G401 (cell line): ENCODE measurements at regions not wholly inside any gene's neighbourhood (a gene's known extent, or its start where the extent isn't known, plus 50 kb on each side); places are given as distances from the start of the nearest gene placed in this dataset.
"Not testable (repeated sequence)": the region's sequence is repeated elsewhere in the genome, so short reads cannot be mapped to it uniquely, and the experiment has no call there.

Source experiments
- DNase-seq: peaks from one replicate; pipeline ENCODE4 v3.0.0-alpha.2; 2015; ENCODE audit warnings: low spot score
- in situ Hi-C: cut with HindIII; loops from 2 replicates; pipeline ENCODE4 v1.10.0; 2016; ENCODE audit warnings: low sequenced_read_pairs, mixed read lengths

DNA sequence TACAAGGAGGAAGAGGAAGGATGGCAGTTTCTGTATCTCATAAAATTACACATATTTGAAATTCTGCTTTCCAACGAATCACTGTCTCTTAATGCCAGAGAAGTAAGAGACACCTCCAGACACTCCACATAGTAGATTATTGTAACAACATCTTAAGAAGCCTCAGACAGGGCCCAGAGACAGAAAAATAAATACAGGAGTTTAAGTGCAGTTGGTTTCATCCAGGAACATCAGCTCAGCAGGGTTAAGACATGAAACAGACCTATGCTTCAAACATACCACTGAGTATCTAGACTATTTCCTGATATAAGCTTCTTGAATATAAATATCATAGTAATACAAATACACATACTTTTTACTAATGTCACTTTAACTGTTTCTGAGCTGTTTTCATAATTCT, 290.3 kb downstream of the ADAMTS20 start:
- in situ Hi-C loops = no loop called here
- no peak for DNase-seq

GRCh38 chr12:43255522-43256111, 296.4 kb downstream of the ADAMTS20 start:
- no peak for DNase-seq
- in situ Hi-C loops = no loop called here

DNA sequence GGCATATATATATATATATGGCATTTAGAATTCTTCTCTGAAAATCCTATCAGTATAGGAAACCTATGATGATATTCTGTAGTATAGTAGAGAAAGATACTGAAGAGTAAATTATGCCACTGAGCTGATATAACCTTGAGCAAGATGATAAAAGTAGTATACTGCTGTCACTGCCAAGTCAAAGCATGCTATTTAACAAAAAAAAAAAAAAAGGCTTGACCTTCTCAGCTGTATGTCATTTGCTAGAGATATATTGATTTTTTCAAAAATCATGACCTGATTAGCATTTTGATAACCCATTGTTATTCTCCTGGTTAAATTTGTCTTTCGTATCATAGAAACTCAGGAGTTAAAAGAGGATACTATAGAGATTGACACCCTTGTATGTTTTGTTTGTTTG, 299.4 kb downstream of the ADAMTS20 start:
- in situ Hi-C loops = no loop called here
- no peak for DNase-seq

DNA sequence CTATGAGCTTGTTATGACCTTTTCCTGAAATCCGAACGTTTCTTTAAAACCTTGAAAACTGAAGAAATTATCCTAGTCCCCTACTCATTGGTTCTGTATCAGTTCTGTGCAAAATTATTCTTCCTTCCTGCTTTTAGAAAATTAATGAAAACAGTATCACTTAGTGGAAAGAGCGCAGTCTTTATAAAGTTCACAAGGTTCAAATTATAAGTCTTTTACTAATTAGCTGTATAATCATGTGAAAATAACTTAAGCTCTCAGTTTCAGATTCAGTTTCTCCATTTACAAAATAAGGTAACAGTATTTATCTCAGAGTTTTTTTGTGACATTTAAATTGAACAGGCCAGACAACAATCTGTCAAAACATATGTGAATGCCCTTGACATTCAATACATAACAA, 306.1 kb downstream of the ADAMTS20 start:
- no peak for DNase-seq

DNA sequence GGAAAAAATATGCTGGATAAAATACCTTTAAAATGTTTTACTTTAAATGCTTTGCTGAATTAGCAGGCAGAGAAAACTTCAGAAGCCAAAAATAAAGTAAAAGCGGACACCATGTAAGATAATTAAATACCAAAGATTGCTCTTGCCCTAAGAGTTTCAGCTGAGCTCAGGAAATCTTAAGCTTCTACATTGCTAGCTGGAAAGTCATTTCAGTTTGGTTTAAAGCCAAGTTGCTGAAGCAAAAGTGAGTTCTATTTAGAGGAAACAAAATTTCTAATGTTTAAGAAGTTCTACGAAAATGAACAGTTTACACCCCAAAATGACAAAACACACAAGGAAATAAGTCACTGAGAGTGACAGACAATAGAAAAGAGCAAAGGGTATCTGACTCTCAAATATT, 310.0 kb downstream of the ADAMTS20 start:
- no peak for DNase-seq
- in situ Hi-C loops = no loop called here

More for the DNA sequence above, 306.1 kb downstream of the ADAMTS20 start:
- in situ Hi-C loops = no loop called here

DNA sequence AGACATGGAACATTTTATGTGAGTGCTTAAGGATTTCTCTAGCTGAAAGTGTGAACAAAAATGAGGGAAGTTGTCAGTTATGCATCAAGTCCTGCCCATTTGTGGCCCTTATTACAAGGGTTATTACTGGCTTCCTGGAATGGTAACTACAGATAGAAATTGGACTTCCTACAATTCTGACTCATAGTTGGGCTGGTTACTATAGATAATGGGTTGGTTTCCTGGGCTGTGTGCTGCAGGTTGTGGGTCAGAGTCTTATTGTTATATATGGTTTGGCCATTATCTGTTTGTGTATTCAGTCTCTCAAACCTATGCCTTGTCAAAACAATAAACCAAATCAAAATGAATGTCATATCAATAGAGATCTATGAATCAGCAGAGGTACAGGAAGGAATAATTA, 313.7 kb downstream of the ADAMTS20 start:
- no peak for DNase-seq
- in situ Hi-C loops = no loop called here

GRCh38 chr12:43237238-43237879, 314.6 kb downstream of the ADAMTS20 start:
- in situ Hi-C loops = no loop called here
- no peak for DNase-seq

GRCh38 chr12:43235721-43236120, 316.3 kb downstream of the ADAMTS20 start:
- no peak for DNase-seq
- in situ Hi-C loops = no loop called here

DNA sequence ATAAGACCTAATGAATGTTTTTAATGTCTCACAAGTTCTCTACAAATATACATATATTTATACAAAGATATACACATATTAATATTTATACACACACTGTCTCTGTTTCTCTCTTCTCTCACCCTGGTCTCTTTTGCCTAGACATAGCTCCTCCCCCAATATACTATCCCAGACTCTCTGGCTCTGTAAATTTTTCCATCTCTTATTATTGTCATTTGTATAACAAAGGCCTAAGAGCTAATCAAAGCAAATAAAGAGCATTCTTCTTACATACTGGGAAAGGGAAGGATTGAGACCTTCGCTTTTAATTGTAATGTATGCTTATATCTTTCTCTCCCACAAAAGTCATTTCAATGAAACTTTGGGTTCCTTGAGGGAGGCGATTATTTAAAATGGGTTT, 318.1 kb downstream of the ADAMTS20 start:
- no peak for DNase-seq
- in situ Hi-C loops = no loop called here

DNA sequence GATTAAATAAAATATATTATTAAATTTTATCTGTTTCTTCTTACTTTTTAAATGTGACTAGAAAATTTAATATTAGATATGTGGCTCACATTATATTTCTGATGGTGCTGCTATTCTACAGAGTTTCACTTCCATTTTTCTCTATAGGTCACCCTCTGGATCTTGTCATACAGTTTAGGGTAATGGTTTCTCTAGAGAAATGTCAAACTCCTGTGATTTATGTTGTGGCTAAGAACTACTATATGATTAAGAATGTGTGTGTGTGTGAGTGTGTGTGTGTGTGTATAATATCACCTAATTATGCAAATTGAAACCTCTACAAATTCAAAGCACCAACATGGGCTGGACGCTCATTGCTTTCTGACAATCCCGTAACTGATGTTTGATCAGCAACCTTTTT, 325.9 kb downstream of the ADAMTS20 start:
- no peak for DNase-seq
- in situ Hi-C loops = no loop called here

- in situ Hi-C loops, DNase-seq: not testable (repeated sequence)
These were observed 327.7 kb downstream of the ADAMTS20 start for GRCh38 chr12:43224190-43224805.

DNA sequence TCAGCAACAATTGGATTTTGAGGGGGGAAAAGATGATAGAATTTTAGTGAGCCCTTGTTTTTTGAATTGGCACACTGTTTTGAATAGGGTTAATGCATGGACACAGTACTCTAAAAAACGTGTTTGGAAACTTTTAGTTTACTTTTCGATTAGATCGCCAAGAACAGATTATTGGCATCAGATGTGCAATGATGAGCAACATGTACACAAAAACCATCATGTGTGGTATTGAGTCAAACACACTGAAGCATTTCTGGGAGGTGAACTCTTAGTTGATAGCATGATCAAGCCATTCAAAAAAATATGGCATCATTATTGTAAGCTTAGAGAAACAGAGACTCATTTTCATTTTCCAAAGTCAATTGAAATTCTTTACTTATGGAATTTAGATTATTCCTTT, 329.2 kb downstream of the ADAMTS20 start:
- in situ Hi-C loops = no loop called here
- DNase-seq = no peak

- DNase-seq = no peak
- in situ Hi-C loops = no loop called here
These were observed 330.8 kb downstream of the ADAMTS20 start for GRCh38 chr12:43221216-43221615.

DNA sequence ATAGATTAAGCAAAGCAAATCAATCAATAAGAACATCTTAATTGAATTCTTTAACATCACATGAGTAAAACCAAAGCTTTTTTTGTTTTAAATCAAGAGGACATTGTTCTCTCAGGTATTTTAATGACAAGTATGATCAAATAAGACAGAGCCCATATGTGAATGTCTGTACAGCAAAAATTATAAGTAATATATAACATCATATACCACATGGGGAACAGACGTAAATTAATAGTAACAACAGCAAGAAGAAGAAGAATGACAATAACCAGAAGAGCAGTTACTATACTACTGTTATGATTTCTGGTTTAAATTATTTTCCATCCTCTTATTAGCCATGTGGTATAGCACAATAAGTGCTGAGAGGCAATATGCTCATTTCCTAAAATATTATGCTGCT, 335.5 kb downstream of the ADAMTS20 start:
- in situ Hi-C loops = no loop called here

DNA sequence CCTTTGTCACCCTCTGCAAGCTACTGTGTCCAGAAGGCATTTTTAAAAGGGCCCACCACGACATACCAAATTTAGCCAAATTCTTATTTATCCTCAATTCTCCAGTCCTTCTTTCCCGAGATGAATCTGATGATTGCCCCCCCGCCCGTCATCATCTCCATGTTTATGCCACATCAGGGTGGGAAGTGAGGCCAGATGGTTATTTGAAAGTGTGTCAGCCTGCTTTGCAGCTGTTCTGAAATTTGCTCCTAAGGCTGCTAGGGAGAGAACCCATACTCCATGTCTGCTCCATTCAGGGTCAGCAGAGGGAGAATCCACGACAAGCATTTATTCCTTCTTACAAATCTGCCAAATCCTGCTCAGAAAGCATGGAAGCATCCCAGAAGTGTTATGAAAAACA, 337.8 kb downstream of the ADAMTS20 start:
- in situ Hi-C loops = no loop called here
- DNase-seq = no peak

More for the DNA sequence above, 335.5 kb downstream of the ADAMTS20 start:
- no peak for DNase-seq

- in situ Hi-C loops = no loop called here
- DNase-seq = no peak
These were observed 338.4 kb downstream of the ADAMTS20 start for GRCh38 chr12:43213608-43214007.

DNA sequence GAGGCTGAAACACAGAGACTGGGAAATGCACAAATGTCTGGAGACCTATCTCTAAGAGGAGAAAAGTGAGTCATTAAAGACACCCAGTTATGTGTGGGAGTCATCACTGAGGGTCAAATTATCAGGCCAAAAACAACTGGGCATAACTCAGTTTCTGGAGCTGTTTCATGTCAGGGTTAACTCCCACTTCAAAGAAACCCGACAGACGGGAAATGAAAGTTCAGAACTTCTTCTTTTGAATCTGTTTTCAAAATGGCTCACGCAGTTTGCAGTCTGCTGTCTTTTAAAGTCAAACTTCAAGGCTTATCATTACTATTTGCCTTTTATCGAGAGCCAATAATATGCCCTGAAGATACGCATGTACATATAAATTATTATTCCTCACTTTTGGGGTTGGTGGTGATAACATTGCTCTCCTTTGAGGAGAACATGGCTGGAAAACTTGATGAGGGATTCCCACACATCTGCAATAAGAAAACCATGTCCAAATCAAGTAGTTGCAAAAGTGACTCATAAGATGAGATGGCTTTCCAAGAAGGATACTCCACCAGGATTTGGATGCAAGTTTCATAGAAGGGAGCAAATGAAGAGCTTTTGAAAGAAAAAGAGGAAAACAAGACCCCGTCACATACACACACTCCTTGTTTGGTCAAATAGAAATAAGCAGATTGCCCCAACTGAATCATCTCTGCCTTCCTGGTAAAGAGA, 341.4 kb downstream of the ADAMTS20 start:
- DNase-seq = no peak
- in situ Hi-C loops = no loop called here

DNA sequence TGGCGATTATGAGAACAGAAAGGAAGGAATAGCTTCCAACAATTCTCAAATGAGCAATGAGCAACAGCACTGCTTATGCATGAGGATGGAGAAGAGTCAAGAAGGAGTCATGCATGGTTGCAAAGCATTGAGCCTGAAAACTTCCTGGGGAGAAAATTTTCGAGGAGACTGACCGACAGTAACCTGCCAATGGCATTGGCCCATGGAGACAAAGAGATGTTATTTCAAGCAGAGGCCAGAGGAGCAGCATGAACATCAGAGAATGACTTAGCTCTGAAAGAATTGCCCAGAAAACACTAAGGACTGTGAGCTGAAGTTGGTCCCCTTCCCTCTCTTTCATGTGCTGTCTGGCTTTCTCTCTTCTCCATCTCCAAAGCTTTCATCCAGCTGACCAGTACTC, 343.4 kb downstream of the ADAMTS20 start:
- in situ Hi-C loops = no loop called here
- no peak for DNase-seq

- in situ Hi-C loops = no loop called here
- DNase-seq = no peak
These were observed 343.8 kb downstream of the ADAMTS20 start for GRCh38 chr12:43208221-43208620.

- no peak for DNase-seq
These were observed 345.6 kb downstream of the ADAMTS20 start for GRCh38 chr12:43206396-43206795.

More at GRCh38 chr12:43206396-43206795, 345.6 kb downstream of the ADAMTS20 start:
- in situ Hi-C loops = no loop called here
